ENCODE measurements at regions not wholly inside any gene's neighbourhood (a gene's known extent, or its start where the extent isn't known, plus 50 kb on each side); places are given as distances from the start of the nearest gene placed in this dataset.

DNA sequence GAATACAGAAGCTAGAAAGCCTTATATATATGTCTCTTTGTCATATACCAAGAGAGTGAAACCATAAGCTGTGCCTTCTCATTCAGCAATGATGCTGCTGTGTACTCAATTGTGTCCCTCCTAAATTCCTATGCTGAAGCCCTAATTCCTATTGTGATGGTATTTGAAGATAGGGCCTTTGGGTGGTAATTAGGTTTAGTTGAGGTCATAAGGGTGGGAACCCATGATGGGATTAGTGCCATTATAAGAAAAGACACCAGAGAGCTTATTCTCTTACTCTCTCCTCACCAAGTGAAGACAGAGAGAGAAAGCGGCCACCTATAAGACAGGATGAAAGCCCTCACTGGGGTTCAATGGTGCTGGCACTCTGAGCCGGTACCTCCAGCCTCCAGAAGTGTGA lies 1191.3 kb upstream of the TENM4 start:
- TF ChIP-seq, protein P1, sequence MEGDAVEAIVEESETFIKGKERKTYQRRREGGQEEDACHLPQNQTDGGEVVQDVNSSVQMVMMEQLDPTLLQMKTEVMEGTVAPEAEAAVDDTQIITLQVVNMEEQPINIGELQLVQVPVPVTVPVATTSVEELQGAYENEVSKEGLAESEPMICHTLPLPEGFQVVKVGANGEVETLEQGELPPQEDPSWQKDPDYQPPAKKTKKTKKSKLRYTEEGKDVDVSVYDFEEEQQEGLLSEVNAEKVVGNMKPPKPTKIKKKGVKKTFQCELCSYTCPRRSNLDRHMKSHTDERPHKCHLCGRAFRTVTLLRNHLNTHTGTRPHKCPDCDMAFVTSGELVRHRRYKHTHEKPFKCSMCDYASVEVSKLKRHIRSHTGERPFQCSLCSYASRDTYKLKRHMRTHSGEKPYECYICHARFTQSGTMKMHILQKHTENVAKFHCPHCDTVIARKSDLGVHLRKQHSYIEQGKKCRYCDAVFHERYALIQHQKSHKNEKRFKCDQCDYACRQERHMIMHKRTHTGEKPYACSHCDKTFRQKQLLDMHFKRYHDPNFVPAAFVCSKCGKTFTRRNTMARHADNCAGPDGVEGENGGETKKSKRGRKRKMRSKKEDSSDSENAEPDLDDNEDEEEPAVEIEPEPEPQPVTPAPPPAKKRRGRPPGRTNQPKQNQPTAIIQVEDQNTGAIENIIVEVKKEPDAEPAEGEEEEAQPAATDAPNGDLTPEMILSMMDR (IDR thresholded peaks at IDR 0.05; ENCODE audit: low read depth, low read length, missing input control), result no peak
- TF ChIP-seq RXRA (IDR thresholded peaks at IDR 0.05) (no peak), RAD21 (IDR thresholded peaks at IDR 0.05) (no peak), EGR1 (IDR thresholded peaks at IDR 0.05; ENCODE audit: low read depth in 2 of 2) (no peak), SP1 (IDR thresholded peaks at IDR 0.05) (no peak)
- TF ChIP-seq, protein P2, sequence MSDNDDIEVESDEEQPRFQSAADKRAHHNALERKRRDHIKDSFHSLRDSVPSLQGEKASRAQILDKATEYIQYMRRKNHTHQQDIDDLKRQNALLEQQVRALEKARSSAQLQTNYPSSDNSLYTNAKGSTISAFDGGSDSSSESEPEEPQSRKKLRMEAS (IDR thresholded peaks at IDR 0.05), result no peak
- TF ChIP-seq, protein P3, sequence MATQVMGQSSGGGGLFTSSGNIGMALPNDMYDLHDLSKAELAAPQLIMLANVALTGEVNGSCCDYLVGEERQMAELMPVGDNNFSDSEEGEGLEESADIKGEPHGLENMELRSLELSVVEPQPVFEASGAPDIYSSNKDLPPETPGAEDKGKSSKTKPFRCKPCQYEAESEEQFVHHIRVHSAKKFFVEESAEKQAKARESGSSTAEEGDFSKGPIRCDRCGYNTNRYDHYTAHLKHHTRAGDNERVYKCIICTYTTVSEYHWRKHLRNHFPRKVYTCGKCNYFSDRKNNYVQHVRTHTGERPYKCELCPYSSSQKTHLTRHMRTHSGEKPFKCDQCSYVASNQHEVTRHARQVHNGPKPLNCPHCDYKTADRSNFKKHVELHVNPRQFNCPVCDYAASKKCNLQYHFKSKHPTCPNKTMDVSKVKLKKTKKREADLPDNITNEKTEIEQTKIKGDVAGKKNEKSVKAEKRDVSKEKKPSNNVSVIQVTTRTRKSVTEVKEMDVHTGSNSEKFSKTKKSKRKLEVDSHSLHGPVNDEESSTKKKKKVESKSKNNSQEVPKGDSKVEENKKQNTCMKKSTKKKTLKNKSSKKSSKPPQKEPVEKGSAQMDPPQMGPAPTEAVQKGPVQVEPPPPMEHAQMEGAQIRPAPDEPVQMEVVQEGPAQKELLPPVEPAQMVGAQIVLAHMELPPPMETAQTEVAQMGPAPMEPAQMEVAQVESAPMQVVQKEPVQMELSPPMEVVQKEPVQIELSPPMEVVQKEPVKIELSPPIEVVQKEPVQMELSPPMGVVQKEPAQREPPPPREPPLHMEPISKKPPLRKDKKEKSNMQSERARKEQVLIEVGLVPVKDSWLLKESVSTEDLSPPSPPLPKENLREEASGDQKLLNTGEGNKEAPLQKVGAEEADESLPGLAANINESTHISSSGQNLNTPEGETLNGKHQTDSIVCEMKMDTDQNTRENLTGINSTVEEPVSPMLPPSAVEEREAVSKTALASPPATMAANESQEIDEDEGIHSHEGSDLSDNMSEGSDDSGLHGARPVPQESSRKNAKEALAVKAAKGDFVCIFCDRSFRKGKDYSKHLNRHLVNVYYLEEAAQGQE (IDR thresholded peaks at IDR 0.05), result no peak
- TF ChIP-seq, protein P4, sequence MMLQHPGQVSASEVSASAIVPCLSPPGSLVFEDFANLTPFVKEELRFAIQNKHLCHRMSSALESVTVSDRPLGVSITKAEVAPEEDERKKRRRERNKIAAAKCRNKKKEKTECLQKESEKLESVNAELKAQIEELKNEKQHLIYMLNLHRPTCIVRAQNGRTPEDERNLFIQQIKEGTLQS (IDR thresholded peaks at IDR 0.05), result no peak

All from liver (tissue), 3 donors.